ENCODE measurements at regions not wholly inside any gene's neighbourhood (a gene's known extent, or its start where the extent isn't known, plus 50 kb on each side); places are given as distances from the start of the nearest gene placed in this dataset.

GRCh38 chr4:117434424-117434823 is 349.0 kb upstream of the TRAM1L1 start:
- no peak for TF ChIP-seq ZC3H10 (CRISPR knock-in tag; IDR thresholded peaks at IDR 0.05)
- TF ChIP-seq ARNTL (CRISPR knock-in tag; IDR thresholded peaks at IDR 0.05; ENCODE audit: borderline replicate concordance, low read depth) = no peak
- no peak for TF ChIP-seq TSHZ2 (CRISPR knock-in tag; IDR thresholded peaks at IDR 0.05)
- no peak for TF ChIP-seq ESRRG (CRISPR knock-in tag; IDR thresholded peaks at IDR 0.05)
